Endodermal cell (in vitro differentiated cells): ENCODE measurements at regions not wholly inside any gene's neighbourhood (a gene's known extent, or its start where the extent isn't known, plus 50 kb on each side); places are given as distances from the start of the nearest gene placed in this dataset.

ENCODE experiments used
- DNase-seq: peaks from one replicate; pipeline ENCODE4 v3.0.0-alpha.2; 2017
- H3K27ac ChIP-seq: 2 replicates; pipeline ENCODE4 v1.5.1; 2013; ENCODE audit warnings: mild to moderate bottlenecking, low read depth, low read length, moderate library complexity
- H3K27me3 ChIP-seq: 2 replicates; pipeline ENCODE4 v1.6.1; 2013; ENCODE audit warnings: mild to moderate bottlenecking, low read length, moderate library complexity; ENCODE audit not compliant: insufficient read depth, control insufficient read depth, poor library complexity, severe bottlenecking
- H3K36me3 ChIP-seq: 2 replicates; pipeline ENCODE4 v1.7.0; 2013; ENCODE audit warnings: mild to moderate bottlenecking, low read length, moderate library complexity; ENCODE audit not compliant: control insufficient read depth, insufficient read depth
- H3K4me1 ChIP-seq: one replicate; pipeline ENCODE4 v1.7.0; 2013; ENCODE audit warnings: low read length; ENCODE audit not compliant: control insufficient read depth, insufficient read depth
- H3K4me3 ChIP-seq: 2 replicates; pipeline ENCODE4 v1.5.1; 2013; ENCODE audit warnings: mild to moderate bottlenecking, low read length, moderate library complexity
- H3K9ac ChIP-seq: 2 replicates; pipeline ENCODE4 v1.6.1; 2013; ENCODE audit warnings: mild to moderate bottlenecking, low read length, moderate library complexity; ENCODE audit not compliant: poor library complexity, severe bottlenecking; ENCODE audit errors: extremely low read depth
- H3K9me3 ChIP-seq: 2 replicates; pipeline ENCODE4 v1.6.1; 2013; ENCODE audit warnings: mild to moderate bottlenecking, low read length, moderate library complexity; ENCODE audit not compliant: control insufficient read depth
- H3K27ac Mint-ChIP-seq: 2 replicates; pipeline ENCODE4 v1.8.0; 2020; ENCODE audit warnings: mixed read lengths
- H3K27me3 Mint-ChIP-seq: 2 replicates; pipeline ENCODE4 v1.8.0; 2021; ENCODE audit warnings: mild to moderate bottlenecking, mixed read lengths; ENCODE audit not compliant: insufficient read depth
- H3K36me3 Mint-ChIP-seq: 2 replicates; pipeline ENCODE4 v1.8.0; 2020; ENCODE audit warnings: low read depth, mixed read lengths
- H3K4me1 Mint-ChIP-seq: 2 replicates; pipeline ENCODE4 v1.8.0; 2020; ENCODE audit warnings: mixed read lengths
- H3K4me3 Mint-ChIP-seq: 2 replicates; pipeline ENCODE4 v1.8.0; 2020; ENCODE audit warnings: mild to moderate bottlenecking, moderate library complexity, mixed read lengths
- H3K9me3 Mint-ChIP-seq: 2 replicates; pipeline ENCODE4 v1.8.0; 2020; ENCODE audit warnings: mild to moderate bottlenecking, mixed read lengths
- CTCF ChIP-seq: fragments of 200-600 bp; sonication (generic); conservative IDR thresholded peaks from 2 replicates; pipeline ENCODE4 v1.5.0; 2021; ENCODE audit warnings: antibody characterized with exemption, mild to moderate bottlenecking
- WGBS, 2 experiments: methylation state at CpG; one replicate each; pipeline versions ENCODE4 v1.1.5 to v1.1.7; 2013; ENCODE audit warnings: missing lambda C conversion rate in 2 of 2, mixed read lengths in 1 of 2; ENCODE audit not compliant: insufficient coverage in 1 of 2, insufficient read length in 1 of 2; 5-methylcytosine and 5-hydroxymethylcytosine counted together

- no peaks in the 10 kb centered on the region for H3K36me3 Mint-ChIP-seq
Observed at GRCh38 chr7:97513326-97513725, 218.6 kb upstream of the TAC1 start.

GRCh38 chr7:97541188-97541587 lies 190.7 kb upstream of the TAC1 start:
- no peaks in the 10 kb centered on the region for H3K9me3 ChIP-seq
- H3K27me3 Mint-ChIP-seq: no peaks in the 10 kb centered on the region
- H3K27ac ChIP-seq: no peak overlapping the region
- H3K4me1 ChIP-seq: no peaks in the 10 kb centered on the region
- H3K9ac ChIP-seq: no peak overlapping the region
- H3K27ac Mint-ChIP-seq: no peak overlapping the region
- H3K36me3 ChIP-seq: no peaks in the 10 kb centered on the region
- H3K27me3 ChIP-seq: no peaks in the 10 kb centered on the region
- TF ChIP-seq CTCF: no peak
- 92% methylated on average over 14 of the region's 14 CpGs; no CpG with 5 or more reads in 1 of the 2 experiments for WGBS, 2 experiments
- no peaks in the 10 kb centered on the region for H3K4me1 Mint-ChIP-seq
- peaks cover 12% of the 10 kb centered on the region for H3K9me3 Mint-ChIP-seq
- no peak overlapping the region for H3K4me3 Mint-ChIP-seq
- H3K4me3 ChIP-seq: no peak overlapping the region
- no peak for DNase-seq
- H3K36me3 Mint-ChIP-seq: no peaks in the 10 kb centered on the region

More at GRCh38 chr7:97513326-97513725, 218.6 kb upstream of the TAC1 start:
- peaks cover 7% of the 10 kb centered on the region for H3K4me1 ChIP-seq
- no peak overlapping the region for H3K27ac ChIP-seq
- H3K27me3 ChIP-seq: peaks cover 14% of the 10 kb centered on the region
- no peak overlapping the region for H3K9ac ChIP-seq
- H3K4me3 Mint-ChIP-seq: no peak overlapping the region
- TF ChIP-seq CTCF: no peak
- no peak overlapping the region for H3K4me3 ChIP-seq
- peaks cover 14% of the 10 kb centered on the region for H3K4me1 Mint-ChIP-seq
- H3K9me3 ChIP-seq: no peaks in the 10 kb centered on the region
- H3K27ac Mint-ChIP-seq: no peak overlapping the region
- no peaks in the 10 kb centered on the region for H3K36me3 ChIP-seq
- DNase-seq: no peak
- H3K27me3 Mint-ChIP-seq: peaks cover 20% of the 10 kb centered on the region
- H3K9me3 Mint-ChIP-seq: no peaks in the 10 kb centered on the region

GRCh38 chr7:97555857-97556421 lies 175.9 kb upstream of the TAC1 start:
- peaks cover 2% of the 10 kb centered on the region for H3K27me3 Mint-ChIP-seq
- no peak for TF ChIP-seq CTCF
- no peaks in the 10 kb centered on the region for H3K36me3 ChIP-seq
- H3K4me3 Mint-ChIP-seq: no peak overlapping the region
- H3K27me3 ChIP-seq: no peaks in the 10 kb centered on the region
- H3K27ac Mint-ChIP-seq: no peak overlapping the region
- H3K4me1 Mint-ChIP-seq: no peaks in the 10 kb centered on the region
- H3K4me3 ChIP-seq: no peak overlapping the region
- H3K27ac ChIP-seq: no peak overlapping the region
- peaks cover 4% of the 10 kb centered on the region for H3K9me3 Mint-ChIP-seq
- no peak overlapping the region for H3K9ac ChIP-seq
- no peaks in the 10 kb centered on the region for H3K4me1 ChIP-seq
- no peaks in the 10 kb centered on the region for H3K36me3 Mint-ChIP-seq
- no peak for DNase-seq
- WGBS, 2 experiments: 87 to 88% methylated on average over 5 to 8 of the region's 8 CpGs
- H3K9me3 ChIP-seq: no peaks in the 10 kb centered on the region
